HepG2 (cell line): ENCODE measurements at regions not wholly inside any gene's neighbourhood (a gene's known extent, or its start where the extent isn't known, plus 50 kb on each side); places are given as distances from the start of the nearest gene placed in this dataset.

Experiments
- CEBPB ChIP-seq: IDR thresholded peaks from 2 replicates; pipeline ENCODE4 v1.6.1; 2011; ENCODE audit warnings: low read depth, low read length, improper control_type of control experiment, borderline replicate concordance
- EED ChIP-seq: sonication (generic); formaldehyde crosslinking; IDR thresholded peaks from 2 replicates; pipeline ENCODE4 v1.5.0; 2020; ENCODE audit warnings: mild to moderate bottlenecking, missing genetic modification reagents
- GATAD1 ChIP-seq: IDR thresholded peaks from 2 replicates; pipeline ENCODE4 v1.6.1; 2016; ENCODE audit warnings: missing genetic modification reagents, missing compliant biosample characterization
- HMG20B ChIP-seq: conservative IDR thresholded peaks from 2 replicates; pipeline ENCODE4 v1.6.1; 2016; ENCODE audit warnings: missing genetic modification reagents, missing compliant biosample characterization
- MTA3 ChIP-seq: sonication (generic); formaldehyde crosslinking; IDR thresholded peaks from 2 replicates; pipeline ENCODE4 v1.4.0; 2020; ENCODE audit warnings: missing genetic modification reagents
- MYC ChIP-seq: sonication (generic); formaldehyde crosslinking; IDR thresholded peaks from 2 replicates; pipeline ENCODE4 v1.9.0; 2021; ENCODE audit warnings: missing genetic modification reagents, borderline replicate concordance
- NFIC ChIP-seq: IDR thresholded peaks from 2 replicates; pipeline ENCODE4 v1.6.1; 2012; ENCODE audit warnings: mild to moderate bottlenecking, low read length, inconsistent platforms
- PHF8 ChIP-seq: sonication (generic); formaldehyde crosslinking; IDR thresholded peaks from 2 replicates; pipeline ENCODE4 v1.5.0; 2020; ENCODE audit warnings: missing genetic modification reagents
- ZNF138 ChIP-seq: sonication (generic); formaldehyde crosslinking; IDR thresholded peaks from 2 replicates; pipeline ENCODE4 v1.5.0; 2020; ENCODE audit warnings: mild to moderate bottlenecking, low read depth, missing genetic modification reagents
- ZNF282 ChIP-seq: fragments of 450-650 bp; IDR thresholded peaks from 2 replicates; pipeline ENCODE4 v1.6.1; 2018; ENCODE audit not compliant: partially characterized antibody
- ZNF816 ChIP-seq: sonication (generic); formaldehyde crosslinking; IDR thresholded peaks from 2 replicates; pipeline ENCODE4 v1.8.0; 2022; ENCODE audit warnings: missing genetic modification reagents, mild to moderate bottlenecking, borderline replicate concordance
- TF ChIP-seq, protein P1 (sequence below): sonication (generic); formaldehyde crosslinking; IDR thresholded peaks from one replicate; pipeline ENCODE4 v1.5.1; 2020; ENCODE audit warnings: mild to moderate bottlenecking, missing genetic modification reagents; ENCODE audit errors: not compliant biosample characterization
- TF ChIP-seq, protein P2 (sequence below): sonication (generic); formaldehyde crosslinking; IDR thresholded peaks from 2 replicates; pipeline ENCODE4 v1.5.0; 2020; ENCODE audit warnings: mild to moderate bottlenecking, missing genetic modification reagents, moderate library complexity
- TF ChIP-seq, protein P3 (sequence below): IDR thresholded peaks from 2 replicates; pipeline ENCODE4 v1.6.1; 2016; ENCODE audit warnings: missing genetic modification reagents, missing compliant biosample characterization

DNA sequence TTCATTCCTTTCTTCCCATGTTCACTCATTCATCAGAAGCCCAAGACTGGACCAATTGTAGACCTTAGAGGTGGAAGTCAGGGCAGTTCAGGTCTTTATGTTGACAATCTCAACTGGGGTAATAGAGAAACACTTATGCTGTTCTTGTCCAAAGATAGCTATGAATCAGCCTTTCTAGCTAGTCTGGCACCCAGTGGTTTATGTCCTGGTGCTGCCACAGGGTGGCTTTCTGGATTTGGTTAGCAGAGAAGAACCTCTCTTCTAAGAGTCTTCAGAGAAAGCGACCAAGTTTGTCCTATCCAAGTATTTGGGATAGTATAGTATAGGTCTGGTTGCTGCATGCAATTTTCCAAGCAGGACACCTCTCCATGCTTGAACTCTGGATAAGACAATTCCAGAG is 83.3 kb downstream of the NOG start:
- TF ChIP-seq MYC (CRISPR knock-in tag) (no peak), MTA3 (CRISPR knock-in tag) (no peak), NFIC (no peak), ZNF138 (CRISPR knock-in tag) (no peak), GATAD1 (CRISPR knock-in tag) (no peak), HMG20B (CRISPR knock-in tag) (no peak), EED (CRISPR knock-in tag) (no peak), ZNF816 (CRISPR knock-in tag) (no peak), CEBPB (no peak), ZNF282 (no peak), PHF8 (CRISPR knock-in tag) (no peak)
- TF ChIP-seq, protein P1, sequence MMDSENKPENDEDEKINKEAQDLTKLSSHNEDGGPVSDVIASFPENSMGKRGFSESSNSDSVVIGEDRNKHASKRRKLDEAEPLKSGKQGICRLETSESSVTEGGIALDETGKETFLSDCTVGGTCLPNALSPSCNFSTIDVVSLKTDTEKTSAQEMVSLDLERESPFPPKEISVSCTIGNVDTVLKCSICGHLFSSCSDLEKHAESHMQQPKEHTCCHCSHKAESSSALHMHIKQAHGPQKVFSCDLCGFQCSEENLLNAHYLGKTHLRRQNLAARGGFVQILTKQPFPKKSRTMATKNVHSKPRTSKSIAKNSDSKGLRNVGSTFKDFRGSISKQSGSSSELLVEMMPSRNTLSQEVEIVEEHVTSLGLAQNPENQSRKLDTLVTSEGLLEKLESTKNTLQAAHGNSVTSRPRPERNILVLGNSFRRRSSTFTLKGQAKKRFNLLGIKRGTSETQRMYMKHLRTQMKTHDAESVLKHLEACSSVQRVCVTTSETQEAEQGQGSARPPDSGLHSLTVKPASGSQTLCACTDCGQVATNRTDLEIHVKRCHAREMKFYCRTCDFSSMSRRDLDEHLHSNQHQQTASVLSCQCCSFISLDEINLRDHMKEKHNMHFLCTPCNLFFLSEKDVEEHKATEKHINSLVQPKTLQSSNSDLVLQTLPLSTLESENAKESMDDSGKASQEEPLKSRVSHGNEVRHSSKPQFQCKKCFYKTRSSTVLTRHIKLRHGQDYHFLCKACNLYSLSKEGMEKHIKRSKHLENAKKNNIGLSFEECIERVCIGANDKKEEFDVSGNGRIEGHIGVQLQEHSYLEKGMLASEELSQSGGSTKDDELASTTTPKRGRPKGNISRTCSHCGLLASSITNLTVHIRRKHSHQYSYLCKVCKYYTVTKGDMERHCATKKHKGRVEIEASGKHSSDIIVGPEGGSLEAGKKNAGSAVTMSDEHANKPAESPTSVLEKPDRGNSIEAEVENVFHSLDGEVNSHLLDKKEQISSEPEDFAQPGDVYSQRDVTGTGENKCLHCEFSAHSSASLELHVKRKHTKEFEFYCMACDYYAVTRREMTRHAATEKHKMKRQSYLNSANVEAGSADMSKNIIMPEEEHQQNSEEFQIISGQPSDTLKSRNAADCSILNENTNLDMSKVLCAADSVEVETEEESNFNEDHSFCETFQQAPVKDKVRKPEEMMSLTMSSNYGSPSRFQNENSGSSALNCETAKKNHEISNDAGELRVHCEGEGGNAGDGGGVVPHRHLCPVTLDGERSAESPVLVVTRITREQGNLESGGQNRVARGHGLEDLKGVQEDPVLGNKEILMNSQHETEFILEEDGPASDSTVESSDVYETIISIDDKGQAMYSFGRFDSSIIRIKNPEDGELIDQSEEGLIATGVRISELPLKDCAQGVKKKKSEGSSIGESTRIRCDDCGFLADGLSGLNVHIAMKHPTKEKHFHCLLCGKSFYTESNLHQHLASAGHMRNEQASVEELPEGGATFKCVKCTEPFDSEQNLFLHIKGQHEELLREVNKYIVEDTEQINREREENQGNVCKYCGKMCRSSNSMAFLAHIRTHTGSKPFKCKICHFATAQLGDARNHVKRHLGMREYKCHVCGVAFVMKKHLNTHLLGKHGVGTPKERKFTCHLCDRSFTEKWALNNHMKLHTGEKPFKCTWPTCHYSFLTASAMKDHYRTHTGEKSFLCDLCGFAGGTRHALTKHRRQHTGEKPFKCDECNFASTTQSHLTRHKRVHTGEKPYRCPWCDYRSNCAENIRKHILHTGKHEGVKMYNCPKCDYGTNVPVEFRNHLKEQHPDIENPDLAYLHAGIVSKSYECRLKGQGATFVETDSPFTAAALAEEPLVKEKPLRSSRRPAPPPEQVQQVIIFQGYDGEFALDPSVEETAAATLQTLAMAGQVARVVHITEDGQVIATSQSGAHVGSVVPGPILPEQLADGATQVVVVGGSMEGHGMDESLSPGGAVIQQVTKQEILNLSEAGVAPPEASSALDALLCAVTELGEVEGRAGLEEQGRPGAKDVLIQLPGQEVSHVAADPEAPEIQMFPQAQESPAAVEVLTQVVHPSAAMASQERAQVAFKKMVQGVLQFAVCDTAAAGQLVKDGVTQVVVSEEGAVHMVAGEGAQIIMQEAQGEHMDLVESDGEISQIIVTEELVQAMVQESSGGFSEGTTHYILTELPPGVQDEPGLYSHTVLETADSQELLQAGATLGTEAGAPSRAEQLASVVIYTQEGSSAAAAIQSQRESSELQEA (CRISPR knock-in tag): no peak
- TF ChIP-seq, protein P2, sequence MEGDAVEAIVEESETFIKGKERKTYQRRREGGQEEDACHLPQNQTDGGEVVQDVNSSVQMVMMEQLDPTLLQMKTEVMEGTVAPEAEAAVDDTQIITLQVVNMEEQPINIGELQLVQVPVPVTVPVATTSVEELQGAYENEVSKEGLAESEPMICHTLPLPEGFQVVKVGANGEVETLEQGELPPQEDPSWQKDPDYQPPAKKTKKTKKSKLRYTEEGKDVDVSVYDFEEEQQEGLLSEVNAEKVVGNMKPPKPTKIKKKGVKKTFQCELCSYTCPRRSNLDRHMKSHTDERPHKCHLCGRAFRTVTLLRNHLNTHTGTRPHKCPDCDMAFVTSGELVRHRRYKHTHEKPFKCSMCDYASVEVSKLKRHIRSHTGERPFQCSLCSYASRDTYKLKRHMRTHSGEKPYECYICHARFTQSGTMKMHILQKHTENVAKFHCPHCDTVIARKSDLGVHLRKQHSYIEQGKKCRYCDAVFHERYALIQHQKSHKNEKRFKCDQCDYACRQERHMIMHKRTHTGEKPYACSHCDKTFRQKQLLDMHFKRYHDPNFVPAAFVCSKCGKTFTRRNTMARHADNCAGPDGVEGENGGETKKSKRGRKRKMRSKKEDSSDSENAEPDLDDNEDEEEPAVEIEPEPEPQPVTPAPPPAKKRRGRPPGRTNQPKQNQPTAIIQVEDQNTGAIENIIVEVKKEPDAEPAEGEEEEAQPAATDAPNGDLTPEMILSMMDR (CRISPR knock-in tag): no peak
- TF ChIP-seq, protein P3, sequence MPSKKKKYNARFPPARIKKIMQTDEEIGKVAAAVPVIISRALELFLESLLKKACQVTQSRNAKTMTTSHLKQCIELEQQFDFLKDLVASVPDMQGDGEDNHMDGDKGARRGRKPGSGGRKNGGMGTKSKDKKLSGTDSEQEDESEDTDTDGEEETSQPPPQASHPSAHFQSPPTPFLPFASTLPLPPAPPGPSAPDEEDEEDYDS (CRISPR knock-in tag): no peak
